ENCODE measurements at regions not wholly inside any gene's neighbourhood (a gene's known extent, or its start where the extent isn't known, plus 50 kb on each side); places are given as distances from the start of the nearest gene placed in this dataset.
"Not testable (repeated sequence)": the region's sequence is repeated elsewhere in the genome, so short reads cannot be mapped to it uniquely, and the experiment has no call there.

GRCh38 chr13:24967970-24968369 lies 128.0 kb upstream of the PABPC3 start:
- TF ChIP-seq EZH2 (IDR thresholded peaks at IDR 0.05; ENCODE audit: insufficient read depth, poor library complexity, severe bottlenecking); EZH2phosphoT487 (IDR thresholded peaks at IDR 0.05; ENCODE audit: insufficient read depth, low read depth): not testable (repeated sequence)

Measured in GM23248 (cell line).